Mesenchymal stem cell (in vitro differentiated cells and primary cell): ENCODE measurements at regions not wholly inside any gene's neighbourhood (a gene's known extent, or its start where the extent isn't known, plus 50 kb on each side); places are given as distances from the start of the nearest gene placed in this dataset.

Experiments
- DNase-seq: peaks from one replicate; pipeline ENCODE4 v3.0.0-alpha.2; 2013
- H2AFZ ChIP-seq: one replicate; pipeline ENCODE4 v1.6.1; 2013; ENCODE audit warnings: low read depth, mild to moderate bottlenecking, control low read depth, inconsistent platforms, low read length, moderate library complexity
- H2AK5ac ChIP-seq: 2 replicates; pipeline ENCODE4 v1.6.1; 2013; ENCODE audit warnings: low read length, moderate library complexity, mild to moderate bottlenecking, inconsistent platforms; ENCODE audit not compliant: severe bottlenecking
- H2BK120ac ChIP-seq: one replicate; pipeline ENCODE4 v1.6.1; 2013; ENCODE audit warnings: low read depth, mild to moderate bottlenecking, inconsistent platforms, low read length, moderate library complexity
- H2BK12ac ChIP-seq, 2 experiments: one replicate each; pipeline ENCODE4 v1.6.1; 2013; ENCODE audit warnings: inconsistent platforms in 2 of 2, low read length in 2 of 2, mild to moderate bottlenecking in 2 of 2, moderate library complexity in 2 of 2, control low read depth in 1 of 2
- H2BK15ac ChIP-seq: one replicate; pipeline ENCODE4 v1.6.1; 2013; ENCODE audit warnings: mild to moderate bottlenecking, low read depth, inconsistent platforms; ENCODE audit not compliant: poor library complexity, severe bottlenecking
- H2BK5ac ChIP-seq: 2 replicates; pipeline ENCODE4 v1.6.1; 2013; ENCODE audit warnings: low read depth, mild to moderate bottlenecking, low read length, control low read depth, inconsistent platforms; ENCODE audit not compliant: poor library complexity, severe bottlenecking
- H3K14ac ChIP-seq, 2 experiments: one replicate each; pipeline ENCODE4 v1.6.1; 2013; ENCODE audit warnings: inconsistent platforms in 2 of 2, low read length in 2 of 2, control low read depth in 1 of 2, mild to moderate bottlenecking in 1 of 2, moderate library complexity in 1 of 2
- H3K18ac ChIP-seq, 2 experiments: one replicate each; pipeline ENCODE4 v1.6.1; 2013; ENCODE audit warnings: inconsistent platforms in 2 of 2, low read length in 2 of 2, control low read depth in 1 of 2, low read depth in 1 of 2, mild to moderate bottlenecking in 1 of 2
- H3K23ac ChIP-seq, 2 experiments: one replicate each; pipeline ENCODE4 v1.6.1; 2013; ENCODE audit warnings: inconsistent platforms in 2 of 2, low read length in 2 of 2, mild to moderate bottlenecking in 2 of 2, moderate library complexity in 2 of 2, control low read depth in 1 of 2
- H3K27ac ChIP-seq: 2 replicates; pipeline ENCODE4 v1.5.1; 2013; ENCODE audit warnings: mild to moderate bottlenecking, moderate library complexity, low read length, control low read depth, inconsistent platforms; ENCODE audit not compliant: poor library complexity, severe bottlenecking
- H3K27me3 ChIP-seq, 2 experiments: 2 replicates each; pipeline versions ENCODE4 v1.6.1 to v1.7.0; 2013; ENCODE audit warnings: low read length in 2 of 2, mild to moderate bottlenecking in 2 of 2, moderate library complexity in 2 of 2, control low read depth in 1 of 2, inconsistent platforms in 1 of 2; ENCODE audit not compliant: control insufficient read depth in 1 of 2, insufficient read depth in 1 of 2
- H3K36me3 ChIP-seq, 2 experiments: 2 replicates each; pipeline versions ENCODE4 v1.6.1 to v1.7.0; 2013; ENCODE audit warnings: low read length in 2 of 2, control low read depth in 1 of 2, inconsistent platforms in 1 of 2, low read depth in 1 of 2, mild to moderate bottlenecking in 1 of 2; ENCODE audit not compliant: insufficient read depth in 2 of 2, control insufficient read depth in 1 of 2
- H3K4ac ChIP-seq, 2 experiments: one replicate each; pipeline ENCODE4 v1.6.1; 2013; ENCODE audit warnings: inconsistent platforms in 2 of 2, low read length in 2 of 2, mild to moderate bottlenecking in 2 of 2, moderate library complexity in 2 of 2, control low read depth in 1 of 2, low read depth in 1 of 2
- H3K4me1 ChIP-seq: 2 replicates; pipeline ENCODE4 v1.6.1; 2013; ENCODE audit warnings: low read depth, low read length, control low read depth; ENCODE audit not compliant: control insufficient read depth, insufficient read depth
- H3K4me2 ChIP-seq: 2 replicates; pipeline ENCODE4 v1.6.1; 2013; ENCODE audit warnings: low read length, mild to moderate bottlenecking, inconsistent platforms; ENCODE audit not compliant: poor library complexity, severe bottlenecking
- H3K4me3 ChIP-seq, 2 experiments: 2 replicates each; pipeline versions ENCODE4 v1.5.1 to v1.7.0; 2013; ENCODE audit warnings: low read length in 2 of 2, mild to moderate bottlenecking in 2 of 2, control low read depth in 1 of 2, low read depth in 1 of 2; ENCODE audit not compliant: insufficient read depth in 1 of 2
- H3K79me1 ChIP-seq: replicated peaks from 2 replicates; pipeline ENCODE4 v1.6.1; 2013; ENCODE audit warnings: mild to moderate bottlenecking, control low read depth, low read length, inconsistent platforms; ENCODE audit not compliant: poor library complexity, severe bottlenecking
- H3K9ac ChIP-seq: 2 replicates; pipeline ENCODE4 v1.7.0; 2013; ENCODE audit warnings: mild to moderate bottlenecking, low read length, moderate library complexity
- H3K9me3 ChIP-seq: 2 replicates; pipeline ENCODE4 v1.7.0; 2013; ENCODE audit warnings: mild to moderate bottlenecking, low read length; ENCODE audit not compliant: control insufficient read depth
- H4K8ac ChIP-seq: one replicate; pipeline ENCODE4 v1.6.1; 2013; ENCODE audit warnings: inconsistent platforms, mild to moderate bottlenecking, low read length, moderate library complexity
- H4K91ac ChIP-seq: one replicate; pipeline ENCODE4 v1.6.1; 2013; ENCODE audit warnings: mild to moderate bottlenecking, low read length, inconsistent platforms
- WGBS: methylation state at CpG from one replicate; pipeline ENCODE4 v1.1.7; 2013; ENCODE audit warnings: mixed read lengths; 5-methylcytosine and 5-hydroxymethylcytosine counted together

GRCh38 chr5:98535901-98536300 is 237.6 kb upstream of the RGMB start:
- no peak for DNase-seq
- H4K91ac ChIP-seq = no peak overlapping the region
- no peak overlapping the region for H3K4me3 ChIP-seq
- no peak overlapping the region for H3K4ac ChIP-seq
- no peak overlapping the region for H4K8ac ChIP-seq
- H3K9me3 ChIP-seq = peaks cover 7% of the 10 kb centered on the region
- no peaks in the 10 kb centered on the region for H3K36me3 ChIP-seq
- H2BK5ac ChIP-seq = no peak overlapping the region
- no peak overlapping the region for H2BK12ac ChIP-seq
- no peak overlapping the region for H2AFZ ChIP-seq
- H2BK120ac ChIP-seq = no peak overlapping the region
- H3K27me3 ChIP-seq = no peaks in the 10 kb centered on the region
- 76% methylated on average over 4 of the region's 4 CpGs for WGBS
- no peak overlapping the region for H3K4me2 ChIP-seq
- H2AK5ac ChIP-seq = no peak overlapping the region
- H2BK15ac ChIP-seq = no peak overlapping the region
- H3K9ac ChIP-seq = no peak overlapping the region
- no peaks in the 10 kb centered on the region for H3K79me1 ChIP-seq
- no peak overlapping the region for H3K18ac ChIP-seq
- no peak overlapping the region for H3K23ac ChIP-seq
- no peak overlapping the region for H3K14ac ChIP-seq
- no peak overlapping the region for H3K27ac ChIP-seq
- H3K4me1 ChIP-seq = no peaks in the 10 kb centered on the region

- Histone ChIP-seq H3K4me1 (no peaks in the 10 kb centered on the region), H2BK5ac (no peak overlapping the region), H3K9me3 (peaks cover 36% of the 10 kb centered on the region), H4K91ac (no peak overlapping the region), H2AK5ac (no peak overlapping the region), H2BK12ac (no peak overlapping the region), H2BK15ac (no peak overlapping the region), H2AFZ (no peak overlapping the region), H2BK120ac (no peak overlapping the region), H4K8ac (no peak overlapping the region), H3K9ac (no peak overlapping the region), H3K23ac (no peak overlapping the region), H3K27ac (no peak overlapping the region), H3K4ac (no peak overlapping the region), H3K36me3 (no peaks in the 10 kb centered on the region), H3K4me3 (no peak overlapping the region), H3K18ac (no peak overlapping the region), H3K4me2 (no peak overlapping the region), H3K14ac (no peak overlapping the region), H3K27me3 (no peaks in the 10 kb centered on the region), H3K79me1 (no peaks in the 10 kb centered on the region)
- 85% methylated on average over 1 of the region's 1 CpG for WGBS
- no peak for DNase-seq
These were observed 233.4 kb upstream of the RGMB start for GRCh38 chr5:98540056-98540455.

GRCh38 chr5:98541641-98542040 is 231.8 kb upstream of the RGMB start:
- no peak overlapping the region for H4K91ac ChIP-seq
- no peak overlapping the region for H2BK15ac ChIP-seq
- no peak overlapping the region for H2AK5ac ChIP-seq
- H4K8ac ChIP-seq = no peak overlapping the region
- no peaks in the 10 kb centered on the region for H3K36me3 ChIP-seq
- no peak overlapping the region for H3K4me2 ChIP-seq
- no peaks in the 10 kb centered on the region for H3K4me1 ChIP-seq
- H3K27me3 ChIP-seq = no peaks in the 10 kb centered on the region
- H3K18ac ChIP-seq = no peak overlapping the region
- no CpG with 5 or more reads among the region's 1 CpG for WGBS
- no peak overlapping the region for H3K27ac ChIP-seq
- H3K23ac ChIP-seq = no peak overlapping the region
- H2AFZ ChIP-seq = no peak overlapping the region
- H3K4me3 ChIP-seq = no peak overlapping the region
- DNase-seq = no peak
- peaks cover 36% of the 10 kb centered on the region for H3K9me3 ChIP-seq
- H3K9ac ChIP-seq = no peak overlapping the region
- H3K4ac ChIP-seq = no peak overlapping the region
- no peak overlapping the region for H2BK5ac ChIP-seq
- no peak overlapping the region for H2BK12ac ChIP-seq
- H3K14ac ChIP-seq = no peak overlapping the region
- no peak overlapping the region for H2BK120ac ChIP-seq
- H3K79me1 ChIP-seq = no peaks in the 10 kb centered on the region

GRCh38 chr5:98543490-98543889 is 230.0 kb upstream of the RGMB start:
- Histone ChIP-seq H4K8ac (no peak overlapping the region), H3K27ac (no peak overlapping the region), H3K4ac (no peak overlapping the region), H2AFZ (no peak overlapping the region), H3K4me3 (no peak overlapping the region), H2BK15ac (no peak overlapping the region), H3K79me1 (no peaks in the 10 kb centered on the region), H3K27me3 (no peaks in the 10 kb centered on the region), H2BK5ac (no peak overlapping the region), H2BK120ac (no peak overlapping the region), H4K91ac (no peak overlapping the region), H3K14ac (no peak overlapping the region), H3K4me1 (no peaks in the 10 kb centered on the region), H3K18ac (no peak overlapping the region), H3K9ac (no peak overlapping the region), H3K23ac (no peak overlapping the region), H2BK12ac (no peak overlapping the region), H3K9me3 (peaks cover 36% of the 10 kb centered on the region), H2AK5ac (no peak overlapping the region), H3K4me2 (no peak overlapping the region), H3K36me3 (no peaks in the 10 kb centered on the region)
- no peak for DNase-seq
- WGBS = no CpG with 5 or more reads among the region's 4 CpGs
